GM18867 (cell line): ENCODE measurements at regions not wholly inside any gene's neighbourhood (a gene's known extent, or its start where the extent isn't known, plus 50 kb on each side); places are given as distances from the start of the nearest gene placed in this dataset.
A peak's percentile ranks its signal among the peaks of the same experiment; 100 is the strongest.
"Not testable (repeated sequence)": the region's sequence is repeated elsewhere in the genome, so short reads cannot be mapped to it uniquely, and the experiment has no call there.

Experiments
- ATAC-seq: cut with Tn5 transposase; IDR thresholded peaks from one replicate; pipeline ENCODE4 v1.9.1; 2021; ENCODE audit warnings: mild to moderate bottlenecking, moderate library complexity; ENCODE audit not compliant: unreplicated experiment

DNA sequence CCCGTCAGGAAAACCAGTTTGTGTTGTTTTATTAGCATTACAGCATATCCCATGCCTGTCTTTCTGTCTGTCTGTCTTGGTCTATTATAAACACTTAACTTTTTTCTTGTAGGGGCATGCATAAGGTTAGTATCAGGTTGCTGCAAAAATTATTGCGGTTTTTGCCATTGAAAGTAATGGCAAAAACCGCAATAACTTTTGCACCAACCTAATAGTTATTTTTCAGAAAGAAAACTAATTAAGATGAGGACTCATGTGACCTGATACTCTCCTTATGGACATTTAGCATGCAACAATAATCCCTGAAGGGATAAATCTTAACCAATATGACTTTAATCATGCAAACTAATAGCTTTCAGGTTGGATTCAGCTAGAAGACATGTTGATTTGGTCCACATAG lies 326.7 kb upstream of the SUCLG2 start:
- no peak for ATAC-seq

DNA sequence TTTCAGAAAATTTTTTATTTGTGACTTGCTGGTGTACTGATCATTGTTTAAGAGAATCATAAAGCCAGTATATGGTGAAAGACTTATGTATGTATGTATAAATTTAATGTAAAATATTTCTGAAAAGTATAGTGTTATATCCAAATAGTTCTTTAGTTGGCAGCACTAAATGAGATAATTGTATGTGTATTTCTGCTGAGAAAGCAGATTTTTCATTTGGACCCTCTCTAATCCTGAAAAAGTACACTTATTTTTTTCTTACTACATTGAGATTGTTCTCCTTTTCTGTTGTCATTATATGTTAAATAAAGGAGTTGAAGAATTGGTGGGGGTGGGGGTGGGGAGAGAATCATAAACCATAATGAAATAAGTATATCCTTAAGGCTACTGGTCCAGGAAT lies 324.9 kb upstream of the SUCLG2 start:
- no peak for ATAC-seq

DNA sequence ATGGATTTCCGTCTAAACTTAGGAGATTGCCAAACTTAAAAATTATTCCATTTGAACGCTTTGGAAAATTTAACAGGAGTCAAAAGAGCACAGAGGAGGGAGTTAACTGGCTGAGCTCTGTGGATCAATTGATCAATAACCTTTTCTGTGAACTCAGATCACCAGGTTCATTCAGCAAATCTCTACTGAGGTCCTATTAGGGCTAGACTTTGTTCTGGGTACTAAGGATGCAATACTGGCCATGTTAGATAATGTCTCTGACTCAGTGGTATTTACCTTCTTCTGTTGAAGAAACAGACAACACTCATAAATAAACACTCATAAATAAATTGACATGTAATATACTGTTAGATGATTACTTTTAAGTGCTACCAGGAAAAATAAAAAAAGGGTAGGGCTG lies 323.4 kb upstream of the SUCLG2 start:
- ATAC-seq, result no peak

DNA sequence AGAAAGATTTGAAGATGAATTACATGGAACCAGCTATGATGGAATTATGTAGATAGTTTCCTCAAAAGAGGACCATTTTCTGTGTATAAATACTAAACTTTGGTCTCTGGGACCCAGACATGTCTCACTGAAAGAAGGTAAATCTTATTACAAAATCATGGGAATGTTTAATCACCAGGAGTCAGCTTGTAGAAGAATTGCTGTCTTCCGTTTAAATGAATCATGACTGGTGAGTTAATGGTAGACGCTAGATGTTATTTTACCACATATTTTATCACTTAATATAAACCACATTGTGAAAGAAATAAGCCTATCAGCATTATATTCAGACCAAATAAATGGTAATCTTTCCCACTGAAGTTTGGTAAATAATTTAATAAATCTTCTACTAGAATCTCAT lies 322.3 kb upstream of the SUCLG2 start:
- no peak for ATAC-seq

DNA sequence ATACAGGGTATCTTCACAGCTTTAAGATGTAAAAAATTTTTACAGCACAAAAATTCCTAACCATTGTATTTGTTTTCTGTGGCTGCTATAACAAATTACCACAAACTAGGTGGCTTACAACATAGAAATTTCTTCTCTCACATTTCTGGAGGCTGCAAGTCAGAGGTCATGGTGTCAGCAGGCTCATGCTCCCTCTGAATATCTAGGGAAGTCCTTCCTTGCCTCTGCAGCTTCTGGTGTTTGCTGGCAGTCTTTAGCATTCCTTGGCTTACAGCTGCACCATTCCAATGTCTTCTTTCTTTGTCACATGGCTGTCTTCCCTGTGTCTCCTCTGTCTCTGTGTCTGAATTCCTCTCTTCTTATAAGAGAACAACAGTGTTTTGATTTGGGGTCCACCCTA lies 310.2 kb upstream of the SUCLG2 start:
- no peak for ATAC-seq

- ATAC-seq, result no peak
These were observed 302.9 kb upstream of the SUCLG2 start for GRCh38 chr3:67957268-67957667.

DNA sequence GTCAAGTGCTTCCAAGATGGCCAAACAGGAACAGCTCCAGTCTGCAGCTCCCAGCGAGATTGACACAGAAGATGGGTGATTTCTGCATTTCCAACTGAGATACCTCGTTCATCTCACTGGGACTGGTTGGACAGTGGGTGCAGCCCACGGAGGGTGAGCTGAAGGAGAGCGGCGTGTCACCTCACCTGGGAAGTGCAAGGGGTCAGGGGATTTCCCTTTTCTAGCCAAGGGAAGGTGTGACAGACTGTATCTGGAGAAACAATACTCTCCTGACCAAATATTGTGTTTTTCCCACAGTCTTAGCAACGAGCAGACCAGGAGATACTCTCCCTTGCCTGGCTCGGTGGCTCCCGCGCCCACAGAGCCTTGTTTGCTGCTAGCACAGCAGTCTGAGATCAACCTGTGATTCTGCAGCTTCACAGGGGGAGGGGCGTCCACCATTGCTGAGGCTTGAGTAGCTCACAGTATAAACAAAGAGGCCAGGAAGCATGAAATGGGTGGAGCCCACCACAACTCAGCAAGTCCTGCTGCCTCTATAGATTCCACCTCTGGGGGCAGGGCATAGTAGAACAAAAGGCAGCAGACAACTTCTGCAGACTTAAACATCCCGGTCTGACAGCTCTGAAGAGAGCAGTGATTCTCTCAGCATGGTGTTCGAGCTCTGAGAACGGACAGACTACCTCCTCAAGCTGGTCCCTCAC lies 293.5 kb upstream of the SUCLG2 start:
- ATAC-seq, result no peak

DNA sequence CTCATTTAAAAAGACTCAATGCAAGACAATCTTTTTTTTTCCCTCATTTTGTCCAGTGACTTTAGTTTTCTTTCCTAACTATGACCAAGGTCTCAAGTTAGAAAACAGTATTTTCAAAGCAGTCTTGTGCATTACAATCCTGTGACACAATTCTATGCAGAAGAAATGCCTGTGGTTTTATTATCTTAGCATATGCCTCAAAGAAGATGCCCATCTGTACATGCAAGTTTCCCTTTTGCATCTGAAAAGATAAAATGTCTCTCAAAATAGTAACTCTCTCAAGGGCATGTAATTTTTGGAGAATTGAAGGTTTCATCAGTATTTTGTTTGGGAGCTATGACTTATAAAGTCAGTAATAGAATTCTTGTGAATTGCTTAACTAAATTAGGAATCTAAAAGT lies 292.0 kb upstream of the SUCLG2 start:
- no peak for ATAC-seq

- ATAC-seq, result no peak
These were observed 289.1 kb upstream of the SUCLG2 start for GRCh38 chr3:67943546-67943945.

DNA sequence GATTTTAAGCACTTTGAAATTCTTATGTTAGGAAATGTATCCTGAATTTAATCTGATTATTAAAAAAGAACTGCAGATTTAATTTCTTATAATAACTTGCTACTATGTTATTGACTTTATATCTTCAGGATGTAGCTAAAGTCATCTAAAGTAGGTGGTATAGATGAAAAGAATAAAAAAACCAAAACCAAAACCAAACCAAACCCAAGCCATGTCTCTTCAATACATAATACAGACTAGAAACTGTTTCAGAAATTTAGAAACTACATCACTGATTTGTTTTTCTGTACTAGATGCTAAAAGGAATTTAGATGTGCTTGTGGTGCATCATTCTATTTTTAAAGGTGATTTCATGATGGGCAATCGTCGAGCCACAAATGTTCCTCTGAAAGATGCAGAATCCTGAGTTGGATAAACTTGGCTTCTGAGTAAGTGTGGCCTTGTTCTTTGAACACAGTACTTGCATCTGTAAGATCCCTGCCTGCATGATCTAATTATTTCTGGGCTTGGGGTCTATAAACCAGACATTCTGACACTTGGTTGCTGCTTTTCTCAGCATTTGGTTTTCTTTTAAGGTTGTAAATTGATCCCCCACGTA lies 287.1 kb upstream of the SUCLG2 start:
- peak; percentile 74 for ATAC-seq

DNA sequence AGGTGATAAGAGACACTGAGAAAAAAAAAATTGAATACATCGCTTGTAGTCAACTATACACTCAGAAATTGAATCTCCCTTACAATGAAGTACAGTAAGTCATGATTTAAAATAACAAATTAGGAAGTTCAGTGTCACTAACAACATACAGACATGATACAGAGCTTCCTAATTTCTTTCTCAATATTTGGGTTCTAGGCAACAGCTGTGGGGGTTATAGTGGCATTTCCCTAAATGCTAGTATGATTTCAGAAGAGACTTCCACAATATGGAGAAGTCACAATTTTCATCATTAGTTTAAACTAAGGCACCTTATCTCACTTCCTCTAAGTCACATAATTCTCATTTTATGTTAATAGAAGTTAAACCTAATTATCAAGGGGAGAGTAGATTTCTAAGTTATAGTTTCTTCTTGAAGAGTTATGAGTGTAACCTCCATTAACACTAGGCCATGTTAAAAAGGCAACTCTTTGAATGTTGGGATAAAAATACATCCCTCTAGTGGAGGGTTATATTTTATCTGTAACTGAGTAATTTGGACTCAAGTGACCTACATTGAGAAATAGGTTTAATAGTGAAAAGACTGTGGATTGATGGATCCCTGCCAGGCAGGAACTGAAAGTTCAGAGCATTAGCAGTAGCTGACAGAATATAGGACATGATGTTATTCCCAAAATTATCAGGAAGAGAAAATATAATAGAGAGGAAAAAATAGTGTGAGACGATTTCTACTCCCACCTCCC lies 286.0 kb upstream of the SUCLG2 start:
- no peak for ATAC-seq

- ATAC-seq, result no peak
These were observed 283.2 kb upstream of the SUCLG2 start for GRCh38 chr3:67937498-67938118.

- ATAC-seq, result not testable (repeated sequence)
These were observed 276.0 kb upstream of the SUCLG2 start for GRCh38 chr3:67930394-67930793.

- ATAC-seq, result no peak
These were observed 269.4 kb upstream of the SUCLG2 start for GRCh38 chr3:67923796-67924195.

DNA sequence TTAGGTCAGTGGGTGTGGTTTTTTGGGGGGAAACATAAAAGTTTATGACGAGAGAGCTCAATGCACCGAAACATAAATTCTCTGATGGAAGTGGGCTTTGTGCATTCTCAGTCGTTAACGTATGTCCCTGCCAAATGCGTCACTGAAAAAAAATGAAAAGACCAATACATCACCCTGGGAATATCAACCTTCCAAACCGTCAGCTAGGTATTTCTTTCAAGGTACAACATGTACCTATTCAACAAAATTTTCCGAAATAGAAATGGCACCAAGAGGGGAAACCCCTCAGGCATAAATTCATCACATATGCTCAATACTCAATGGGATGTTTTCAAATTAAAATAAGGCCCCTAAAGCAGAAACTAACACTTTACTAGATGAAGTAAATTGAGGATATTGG lies 266.6 kb upstream of the SUCLG2 start:
- ATAC-seq, result no peak

- ATAC-seq, result no peak
These were observed 265.9 kb upstream of the SUCLG2 start for GRCh38 chr3:67920311-67920710.

- ATAC-seq, result peak; percentile 95
These were observed 261.9 kb upstream of the SUCLG2 start for GRCh38 chr3:67916353-67916752.

- no peak for ATAC-seq
These were observed 253.3 kb upstream of the SUCLG2 start for GRCh38 chr3:67907735-67908134.

DNA sequence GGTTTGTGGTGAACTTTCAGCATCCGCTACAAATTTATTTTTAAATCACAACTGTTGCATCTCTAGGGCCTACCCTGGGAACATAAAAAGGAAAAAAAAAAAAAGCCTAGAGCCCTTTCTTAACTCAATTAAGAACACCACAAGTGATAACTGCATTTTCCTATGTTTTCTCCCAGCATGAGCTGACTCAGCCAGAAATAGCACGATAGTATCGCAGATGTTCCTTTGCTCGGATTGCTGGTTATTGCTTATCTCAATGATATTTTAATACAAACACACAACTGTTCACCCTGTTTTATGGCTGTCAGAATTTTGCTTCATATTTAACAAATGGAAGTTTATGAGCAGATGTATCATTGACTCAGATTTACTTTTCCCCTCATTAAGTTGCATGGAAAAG lies 251.8 kb upstream of the SUCLG2 start:
- no peak for ATAC-seq

GRCh38 chr3:67901681-67902080 lies 247.3 kb upstream of the SUCLG2 start:
- no peak for ATAC-seq

DNA sequence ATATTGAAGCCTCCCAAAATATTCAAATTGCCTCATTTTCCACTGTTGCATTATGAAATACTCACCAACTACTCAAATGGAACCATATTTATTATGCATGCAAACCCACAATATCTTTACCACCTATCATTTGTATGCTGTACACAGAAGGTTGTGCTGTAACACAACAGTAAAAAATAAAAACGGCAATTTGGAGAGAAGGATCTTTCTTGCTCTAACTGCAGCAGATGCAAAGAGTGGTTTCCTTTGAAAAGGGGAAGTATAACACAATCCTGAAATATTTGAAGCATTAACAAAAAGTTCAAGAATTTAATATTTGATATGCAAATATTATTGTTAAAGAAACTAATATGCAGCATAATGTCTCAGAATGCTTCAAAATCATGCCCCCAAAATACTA lies 244.5 kb upstream of the SUCLG2 start:
- ATAC-seq, result no peak
